ENCODE measurements at regions not wholly inside any gene's neighbourhood (a gene's known extent, or its start where the extent isn't known, plus 50 kb on each side); places are given as distances from the start of the nearest gene placed in this dataset.

GRCh38 chr5:101942321-101942882 lies 353.7 kb downstream of the SLCO4C1 start:
- TF ChIP-seq CTCF (IDR thresholded peaks at IDR 0.05; ENCODE audit: low read depth, low read length) (peak; percentile 65), POLR2A (IDR thresholded peaks at IDR 0.05; ENCODE audit: extremely low read depth, insufficient read length) (no peak)
